Type B pancreatic cell (in vitro differentiated cells): ENCODE measurements at regions not wholly inside any gene's neighbourhood (a gene's known extent, or its start where the extent isn't known, plus 50 kb on each side); places are given as distances from the start of the nearest gene placed in this dataset.

Experiments used
- DNase-seq: peaks from one replicate; pipeline ENCODE4 v3.0.0; 2021; ENCODE audit warnings: mixed read lengths; ENCODE audit not compliant: unreplicated experiment; ENCODE audit errors: extremely low spot score
- H3K27ac Mint-ChIP-seq: 2 replicates; pipeline ENCODE4 v1.8.0; 2021; ENCODE audit warnings: mild to moderate bottlenecking, mixed read lengths
- H3K27me3 Mint-ChIP-seq: 2 replicates; pipeline ENCODE4 v1.8.0; 2021; ENCODE audit warnings: mixed read lengths
- H3K36me3 Mint-ChIP-seq: 2 replicates; pipeline ENCODE4 v1.8.0; 2021; ENCODE audit warnings: mixed read lengths
- H3K4me1 Mint-ChIP-seq: one replicate; pipeline ENCODE4 v1.8.0; 2021; ENCODE audit warnings: mixed read lengths; ENCODE audit not compliant: unreplicated experiment
- H3K4me3 Mint-ChIP-seq: 2 replicates; pipeline ENCODE4 v1.8.0; 2021; ENCODE audit warnings: mild to moderate bottlenecking, mixed read lengths
- H3K9me3 Mint-ChIP-seq: 2 replicates; pipeline ENCODE4 v1.8.0; 2021; ENCODE audit warnings: mixed read lengths
- CTCF ChIP-seq: fragments of 200-600 bp; sonication (generic); conservative IDR thresholded peaks from 2 replicates; pipeline ENCODE4 v1.5.0; 2021; ENCODE audit warnings: antibody characterized with exemption, mild to moderate bottlenecking

- TF ChIP-seq CTCF, result no peak
- no peaks in the 10 kb centered on the region for H3K36me3 Mint-ChIP-seq
- H3K9me3 Mint-ChIP-seq, result peaks cover 6% of the 10 kb centered on the region
- no peak overlapping the region for H3K4me3 Mint-ChIP-seq
- H3K4me1 Mint-ChIP-seq, result peaks cover 9% of the 10 kb centered on the region
- H3K27ac Mint-ChIP-seq, result no peak overlapping the region
- peaks cover 21% of the 10 kb centered on the region for H3K27me3 Mint-ChIP-seq
- no peak for DNase-seq
Observed at GRCh38 chr21:27808923-27809322, 842.0 kb upstream of the ADAMTS5 start.

- Mint-ChIP-seq H3K4me3 (no peak overlapping the region), H3K27ac (no peak overlapping the region), H3K4me1 (peaks cover 9% of the 10 kb centered on the region), H3K27me3 (peaks cover 26% of the 10 kb centered on the region), H3K36me3 (no peaks in the 10 kb centered on the region), H3K9me3 (peaks cover 10% of the 10 kb centered on the region)
- DNase-seq, result no peak
- TF ChIP-seq CTCF, result no peak
Observed at GRCh38 chr21:27807596-27807995, 840.7 kb upstream of the ADAMTS5 start.

GRCh38 chr21:27806281-27806680 lies 839.4 kb upstream of the ADAMTS5 start:
- Mint-ChIP-seq H3K4me1 (peaks cover 9% of the 10 kb centered on the region), H3K4me3 (no peak overlapping the region), H3K9me3 (peaks cover 10% of the 10 kb centered on the region), H3K27ac (no peak overlapping the region), H3K27me3 (peaks cover 21% of the 10 kb centered on the region), H3K36me3 (no peaks in the 10 kb centered on the region)
- DNase-seq, result no peak
- TF ChIP-seq CTCF, result no peak

GRCh38 chr21:27805696-27806095 lies 838.8 kb upstream of the ADAMTS5 start:
- peaks cover 9% of the 10 kb centered on the region for H3K4me1 Mint-ChIP-seq
- H3K27ac Mint-ChIP-seq, result no peak overlapping the region
- peaks cover 10% of the 10 kb centered on the region for H3K9me3 Mint-ChIP-seq

GRCh38 chr21:27804515-27804914 lies 837.6 kb upstream of the ADAMTS5 start:
- no peaks in the 10 kb centered on the region for H3K36me3 Mint-ChIP-seq
- peaks cover 9% of the 10 kb centered on the region for H3K4me1 Mint-ChIP-seq
- no peak overlapping the region for H3K4me3 Mint-ChIP-seq
- no peak for TF ChIP-seq CTCF
- H3K27ac Mint-ChIP-seq, result no peak overlapping the region
- peaks cover 21% of the 10 kb centered on the region for H3K27me3 Mint-ChIP-seq
- peaks cover 10% of the 10 kb centered on the region for H3K9me3 Mint-ChIP-seq
- no peak for DNase-seq

More at GRCh38 chr21:27805696-27806095, 838.8 kb upstream of the ADAMTS5 start:
- TF ChIP-seq CTCF, result no peak
- DNase-seq, result no peak
- no peak overlapping the region for H3K4me3 Mint-ChIP-seq
- H3K36me3 Mint-ChIP-seq, result no peaks in the 10 kb centered on the region
- peaks cover 21% of the 10 kb centered on the region for H3K27me3 Mint-ChIP-seq

GRCh38 chr21:27803571-27803970 lies 836.7 kb upstream of the ADAMTS5 start:
- no peak overlapping the region for H3K27ac Mint-ChIP-seq

More at GRCh38 chr21:27803571-27803970, 836.7 kb upstream of the ADAMTS5 start:
- Mint-ChIP-seq H3K36me3 (no peaks in the 10 kb centered on the region), H3K27me3 (peaks cover 18% of the 10 kb centered on the region), H3K9me3 (peaks cover 4% of the 10 kb centered on the region), H3K4me1 (peaks cover under 1% of the 10 kb centered on the region), H3K4me3 (no peak overlapping the region)
- no peak for DNase-seq
- no peak for TF ChIP-seq CTCF
